GM18520 (cell line): ENCODE measurements at regions not wholly inside any gene's neighbourhood (a gene's known extent, or its start where the extent isn't known, plus 50 kb on each side); places are given as distances from the start of the nearest gene placed in this dataset.
"Not testable (repeated sequence)": the region's sequence is repeated elsewhere in the genome, so short reads cannot be mapped to it uniquely, and the experiment has no call there.

Source experiments
- ATAC-seq: cut with Tn5 transposase; IDR thresholded peaks from one replicate; pipeline ENCODE4 v1.9.1; 2021; ENCODE audit not compliant: unreplicated experiment

- no peak for ATAC-seq
Observed at GRCh38 chr7:34463830-34464229, 194.2 kb upstream of the NPSR1 start.

GRCh38 chr7:34471844-34472243, 186.2 kb upstream of the NPSR1 start:
- no peak for ATAC-seq

- no peak for ATAC-seq
Observed at GRCh38 chr7:34486371-34486770, 171.6 kb upstream of the NPSR1 start.

GRCh38 chr7:34487391-34488115, 170.5 kb upstream of the NPSR1 start:
- ATAC-seq = no peak

GRCh38 chr7:34488766-34489165, 169.3 kb upstream of the NPSR1 start:
- ATAC-seq = no peak

- ATAC-seq = no peak
Observed at GRCh38 chr7:34491899-34492298, 166.1 kb upstream of the NPSR1 start.

GRCh38 chr7:34493752-34494151, 164.3 kb upstream of the NPSR1 start:
- ATAC-seq = no peak

GRCh38 chr7:34497153-34497777, 160.8 kb upstream of the NPSR1 start:
- no peak for ATAC-seq

GRCh38 chr7:34501156-34501555, 156.9 kb upstream of the NPSR1 start:
- no peak for ATAC-seq

GRCh38 chr7:34507191-34507590, 150.8 kb upstream of the NPSR1 start:
- no peak for ATAC-seq

GRCh38 chr7:34523226-34523918, 134.6 kb upstream of the NPSR1 start:
- no peak for ATAC-seq

GRCh38 chr7:34530259-34530658, 127.8 kb upstream of the NPSR1 start:
- no peak for ATAC-seq

- ATAC-seq = no peak
Observed at GRCh38 chr7:34539003-34539402, 119.0 kb upstream of the NPSR1 start.

GRCh38 chr7:34544621-34545020, 113.4 kb upstream of the NPSR1 start:
- no peak for ATAC-seq

GRCh38 chr7:34550996-34551395, 107.0 kb upstream of the NPSR1 start:
- no peak for ATAC-seq

- no peak for ATAC-seq
Observed at GRCh38 chr7:34552502-34552901, 105.5 kb upstream of the NPSR1 start.

- no peak for ATAC-seq
Observed at GRCh38 chr7:34558022-34558421, 100.0 kb upstream of the NPSR1 start.

GRCh38 chr7:34564091-34564490, 93.9 kb upstream of the NPSR1 start:
- ATAC-seq = no peak

- no peak for ATAC-seq
Observed at GRCh38 chr7:34567906-34568305, 90.1 kb upstream of the NPSR1 start.

- ATAC-seq = no peak
Observed at GRCh38 chr7:34569975-34570699, 87.9 kb upstream of the NPSR1 start.

- ATAC-seq = no peak
Observed at GRCh38 chr7:34575006-34575405, 83.0 kb upstream of the NPSR1 start.

- not testable (repeated sequence) for ATAC-seq
Observed at GRCh38 chr7:34577934-34578333, 80.1 kb upstream of the NPSR1 start.
